Right ventricle myocardium inferior (tissue), 1 donor: ENCODE measurements at regions not wholly inside any gene's neighbourhood (a gene's known extent, or its start where the extent isn't known, plus 50 kb on each side); places are given as distances from the start of the nearest gene placed in this dataset.

Source experiments
- ATAC-seq: fragments of 200-7000 bp; cut with Tn5 transposase; one replicate; pipeline ENCODE4 v1.9.1; 2020; ENCODE audit warnings: mild to moderate bottlenecking, moderate library complexity
- DNase-seq: peaks from one replicate; pipeline ENCODE4 v3.0.0; 2021; ENCODE audit errors: missing footprints
- intact Hi-C: fragments of 100-400 bp; cut with DNase I; formaldehyde crosslinking; loops from one replicate; pipeline ENCODE4 v1.11.0; 2022
- donor health status: DM: no; HTN: yes; CAD: no; lungs with severe emphysema.

DNA sequence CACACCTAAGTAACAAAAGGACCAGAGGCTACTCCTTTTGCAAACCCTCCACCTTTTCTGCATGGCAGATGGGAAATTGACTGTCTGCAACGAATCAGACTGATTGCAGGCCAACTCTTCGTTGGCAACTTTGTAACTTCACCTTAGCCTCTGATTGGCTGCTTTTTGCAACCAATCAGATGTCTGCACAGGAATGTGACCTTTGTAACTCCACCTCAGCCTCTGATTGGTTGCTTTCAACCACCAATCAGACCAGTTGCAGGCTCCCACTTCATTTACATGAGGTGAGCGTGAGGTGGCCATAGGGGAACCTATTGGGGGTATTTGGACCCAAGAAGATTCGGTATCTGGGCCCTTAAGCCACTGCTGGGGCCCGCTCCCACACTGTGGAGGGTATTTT, 209.0 kb downstream of the EN1 start:
- ATAC-seq = no peak
- intact Hi-C loops = no loop called here
- no peak for DNase-seq

DNA sequence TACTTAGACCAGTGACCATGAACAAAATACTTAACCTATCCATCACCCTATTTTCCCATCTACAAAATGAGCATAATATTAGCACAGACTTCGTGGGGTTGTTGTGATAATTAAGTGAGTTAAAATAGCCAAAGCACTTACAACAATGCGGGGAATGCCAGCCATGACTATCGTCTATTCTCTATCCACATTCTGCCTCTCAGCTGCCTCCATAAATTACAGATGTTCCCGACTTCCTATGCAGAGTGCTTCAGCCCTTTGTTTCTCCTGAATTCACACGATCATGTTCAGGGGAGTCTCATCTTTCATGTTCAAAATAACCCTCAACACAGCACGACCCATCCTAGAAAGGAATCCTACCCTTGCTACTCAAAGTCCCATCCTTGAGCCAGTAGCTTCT, 211.6 kb downstream of the EN1 start:
- intact Hi-C loops = no loop called here
- no peak for DNase-seq
- ATAC-seq = no peak

DNA sequence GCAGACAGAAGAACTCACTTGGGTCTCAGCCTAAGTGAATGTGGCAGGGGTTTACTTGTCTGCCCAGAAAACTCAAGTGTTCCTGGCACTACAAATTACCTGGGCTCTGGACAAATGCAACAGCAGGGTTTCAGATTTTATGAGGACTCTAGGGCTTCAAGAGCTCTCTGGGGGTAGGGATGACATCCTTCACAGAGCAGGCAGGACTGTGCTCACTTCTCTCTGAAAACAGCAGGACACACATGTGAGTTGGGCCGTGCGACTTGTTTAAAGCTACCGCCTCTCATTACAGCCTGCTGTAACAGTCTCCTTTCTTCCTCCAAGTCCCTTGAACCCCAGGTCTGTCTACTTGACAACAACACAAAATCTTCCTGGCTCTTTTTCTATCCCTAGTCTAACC, 212.6 kb downstream of the EN1 start:
- ATAC-seq = no peak
- no peak for DNase-seq
- intact Hi-C loops = no loop called here

- ATAC-seq = no peak
- intact Hi-C loops = no loop called here
- DNase-seq = no peak
Measured at GRCh38 chr2:118633371-118634018, 214.0 kb downstream of the EN1 start.

- intact Hi-C loops = no loop called here
- DNase-seq (no peak), ATAC-seq (no peak)
Measured at GRCh38 chr2:118632921-118633320, 214.5 kb downstream of the EN1 start.

GRCh38 chr2:118627156-118627555, 220.3 kb downstream of the EN1 start:
- intact Hi-C loops = no loop called here
- ATAC-seq (no peak), DNase-seq (no peak)

DNA sequence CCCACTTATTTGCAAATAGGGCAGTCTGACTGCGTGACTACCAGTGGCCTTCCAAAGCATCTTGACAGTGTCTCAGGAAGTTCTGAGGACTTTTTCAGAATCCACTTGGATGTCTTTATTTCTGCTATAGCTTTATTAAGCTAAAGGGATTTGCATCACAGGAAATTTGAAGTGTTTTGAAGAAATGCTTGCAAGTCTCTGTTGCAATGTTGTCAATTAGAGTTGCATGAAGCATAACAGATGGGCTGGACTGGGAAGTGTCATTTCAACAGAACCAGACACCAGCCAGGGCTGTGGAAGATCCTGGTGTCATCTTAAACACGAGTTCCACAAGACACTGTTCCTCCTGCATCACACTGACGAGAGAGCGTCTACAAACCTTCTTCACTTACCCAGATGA, 224.5 kb downstream of the EN1 start:
- intact Hi-C loops = no loop called here
- no peak for DNase-seq
- ATAC-seq = no peak

- DNase-seq = no peak
- no peak for ATAC-seq
- intact Hi-C loops = no loop called here
Measured at GRCh38 chr2:118622108-118622507, 225.3 kb downstream of the EN1 start.

GRCh38 chr2:118618279-118618678, 229.2 kb downstream of the EN1 start:
- ATAC-seq (no peak), DNase-seq (no peak)
- intact Hi-C loops = no loop called here

GRCh38 chr2:118616432-118616831, 231.0 kb downstream of the EN1 start:
- ATAC-seq (no peak), DNase-seq (no peak)
- intact Hi-C loops = no loop called here

DNA sequence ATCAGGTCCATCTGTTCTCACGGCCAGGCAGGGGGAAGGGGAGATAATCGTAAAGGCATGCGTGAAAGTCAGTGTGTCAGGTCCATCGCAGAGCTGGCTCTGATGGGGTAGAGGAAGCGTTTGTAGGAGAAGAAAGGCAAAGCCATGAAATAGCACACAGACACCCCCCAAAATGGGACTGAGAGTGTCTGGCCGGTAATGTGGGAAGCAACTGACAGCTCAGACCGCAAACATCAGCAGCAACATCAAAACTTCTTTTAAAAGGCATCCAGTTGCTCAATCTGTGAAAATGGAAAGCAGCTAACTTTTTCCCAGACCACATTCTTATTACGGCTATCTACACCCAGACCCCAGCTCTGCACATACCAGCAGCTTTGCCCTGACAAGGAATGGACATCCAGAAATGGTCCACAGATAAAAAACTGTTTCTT, 232.6 kb downstream of the EN1 start:
- no peak for DNase-seq
- intact Hi-C loops = no loop called here
- no peak for ATAC-seq

DNA sequence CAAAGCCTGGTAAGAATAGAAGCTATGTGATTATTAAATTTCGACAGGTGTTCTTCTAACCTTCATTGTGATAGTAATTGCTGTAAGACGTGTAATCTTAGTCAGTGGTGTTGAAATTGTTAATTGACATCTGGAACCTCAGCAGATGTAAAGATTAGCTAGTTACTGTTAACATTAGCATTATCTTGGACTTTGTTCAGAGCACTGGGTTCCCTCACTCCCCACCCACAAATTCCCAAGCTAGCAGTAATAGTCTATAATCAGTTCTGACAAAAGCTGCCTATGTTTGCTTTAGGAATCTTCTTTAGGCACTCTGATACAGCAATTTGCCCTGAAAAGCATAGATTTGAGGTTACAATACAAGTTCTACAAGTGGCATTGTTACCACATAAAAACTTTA, 233.7 kb downstream of the EN1 start:
- ATAC-seq (no peak), DNase-seq (no peak)
- intact Hi-C loops = no loop called here

DNA sequence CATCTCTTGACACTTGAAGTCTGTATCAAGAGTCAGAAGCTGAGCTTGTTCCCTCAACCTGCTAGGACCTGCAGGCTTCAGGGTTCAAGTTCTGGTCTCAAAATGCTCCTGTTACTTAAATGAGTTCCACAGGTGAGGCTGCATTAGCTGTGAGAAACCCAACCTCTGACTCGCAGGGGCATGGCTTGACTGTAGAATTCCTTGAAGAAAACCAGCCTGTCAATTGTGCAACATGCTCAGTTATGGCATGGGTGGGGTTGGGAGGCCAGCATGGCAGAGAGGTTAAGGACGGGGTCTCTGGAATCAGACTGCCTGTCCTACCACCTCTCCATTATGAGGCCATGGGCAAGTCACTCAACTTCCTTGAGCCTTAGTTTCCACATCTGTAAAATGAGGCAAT, 235.8 kb downstream of the EN1 start:
- ATAC-seq = no peak
- intact Hi-C loops = no loop called here
- no peak for DNase-seq

DNA sequence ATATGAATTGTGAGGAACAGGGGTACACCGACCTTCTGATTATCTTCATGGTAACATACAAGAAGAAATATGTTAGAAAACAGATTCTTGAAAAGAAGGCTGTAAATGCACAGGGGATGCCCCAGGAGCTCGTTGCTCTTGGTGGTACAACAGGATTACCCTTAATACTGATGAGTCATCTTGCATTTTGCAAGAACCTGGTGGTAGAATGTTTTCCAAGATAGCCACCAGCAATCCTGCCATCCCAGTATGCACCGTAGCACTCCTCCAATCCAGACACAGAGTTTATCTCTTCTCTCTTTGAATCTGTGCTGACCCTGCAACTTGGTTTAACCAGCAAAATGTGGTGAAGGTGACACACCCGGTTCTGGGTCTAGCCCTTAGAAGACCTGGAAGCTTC, 238.3 kb downstream of the EN1 start:
- DNase-seq (no peak), ATAC-seq (no peak)
- intact Hi-C loops = no loop called here

DNA sequence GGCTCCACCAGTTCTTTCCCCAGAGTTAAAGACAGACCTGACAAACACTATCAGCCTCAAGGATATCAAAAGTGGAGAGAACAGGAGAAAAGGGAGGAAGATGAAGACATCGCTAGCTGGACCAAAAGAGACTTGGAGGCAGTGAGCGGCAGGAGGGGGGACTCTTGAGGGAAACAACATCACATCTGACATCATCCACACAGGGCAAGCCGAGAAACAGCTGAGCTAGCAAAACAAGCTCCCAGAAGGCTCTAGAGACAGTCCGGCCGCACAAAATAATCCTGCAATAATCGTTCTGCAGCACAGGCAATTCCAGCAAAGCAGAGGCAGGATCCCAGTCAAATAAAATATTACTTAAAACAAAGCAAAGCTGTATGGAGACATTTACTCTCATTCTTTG, 239.8 kb downstream of the EN1 start:
- intact Hi-C loops = no loop called here
- DNase-seq (no peak), ATAC-seq (no peak)

DNA sequence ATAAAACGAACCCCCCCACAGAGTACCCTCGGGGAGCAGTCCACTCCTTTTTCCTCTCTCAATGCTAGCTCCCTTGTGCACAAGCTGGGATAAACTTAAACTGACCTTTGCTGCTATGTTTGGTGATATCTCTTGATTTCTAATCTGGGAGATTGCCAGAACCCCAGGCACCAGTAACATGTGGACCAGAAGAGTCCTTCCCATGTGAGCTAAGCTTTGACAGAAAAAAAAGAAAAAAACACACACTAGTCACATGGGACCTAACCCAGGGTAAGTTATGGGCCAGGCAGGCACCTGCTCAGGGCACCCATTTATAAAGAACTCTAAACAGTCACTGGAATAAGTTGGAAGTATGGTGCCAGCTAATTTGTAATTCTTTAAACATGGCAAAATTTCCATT, 242.6 kb downstream of the EN1 start:
- no peak for ATAC-seq
- intact Hi-C loops = no loop called here
- no peak for DNase-seq

DNA sequence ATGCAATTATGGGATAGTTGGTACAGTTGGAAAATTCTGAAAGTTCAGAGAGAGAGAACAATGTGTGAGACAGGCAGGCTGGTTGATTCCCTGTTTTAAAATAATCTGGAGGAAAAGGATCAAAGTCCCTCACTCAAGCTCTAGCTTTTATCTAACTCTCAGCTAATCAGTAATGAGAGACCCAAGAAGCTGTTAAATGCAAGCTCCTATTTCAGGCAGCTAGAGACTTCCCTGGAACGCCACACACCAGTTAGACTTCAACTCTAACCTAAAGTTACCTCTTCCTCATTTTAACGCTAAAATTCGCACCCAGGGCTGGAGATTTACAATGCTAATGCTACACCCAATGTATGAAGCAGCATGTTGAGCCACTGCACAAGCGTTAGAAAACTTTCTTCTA, 243.1 kb downstream of the EN1 start:
- intact Hi-C loops = no loop called here
- DNase-seq (no peak), ATAC-seq (no peak)

DNA sequence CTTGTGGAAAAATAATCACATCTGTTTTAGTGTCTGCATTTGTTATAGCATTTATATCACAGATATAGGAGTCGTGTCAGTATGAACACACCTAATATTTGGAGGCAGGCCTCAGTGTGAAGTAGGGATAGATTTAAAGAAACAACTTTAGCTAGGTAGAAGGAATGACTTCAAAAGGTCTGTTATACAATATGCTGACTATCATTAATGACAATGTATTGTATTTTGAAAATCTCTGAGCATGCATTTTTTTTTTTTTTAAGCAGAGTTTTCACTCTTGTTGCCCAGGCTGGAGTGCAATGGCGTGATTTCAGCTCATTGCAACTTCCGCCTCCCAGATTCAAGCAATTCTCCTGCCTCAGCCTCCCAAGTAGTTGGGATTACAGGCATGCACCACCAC, 248.3 kb downstream of the EN1 start:
- no peak for ATAC-seq
- intact Hi-C loops = no loop called here
- DNase-seq = no peak

DNA sequence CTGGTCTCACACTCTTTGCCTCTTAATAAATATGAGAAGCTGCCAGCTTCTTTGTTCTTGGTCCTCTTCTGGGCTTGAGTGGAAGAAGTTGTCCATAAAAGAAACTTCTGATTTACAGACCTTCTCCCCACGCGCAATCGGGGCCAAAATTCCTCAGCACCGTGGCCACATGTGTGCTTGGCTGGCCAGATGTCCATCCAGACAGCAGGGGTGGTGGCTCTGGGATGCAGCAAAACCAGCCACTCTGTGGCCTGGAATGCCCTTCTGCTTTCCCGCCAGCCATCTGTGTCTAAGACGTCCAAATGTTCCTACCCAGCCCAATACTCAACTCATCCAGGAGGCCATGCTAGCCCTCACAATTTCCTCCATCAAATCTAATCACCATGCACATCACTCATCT, 250.8 kb downstream of the EN1 start:
- DNase-seq (peak; percentile 65), ATAC-seq (no peak)
- intact Hi-C loops = no loop called here

DNA sequence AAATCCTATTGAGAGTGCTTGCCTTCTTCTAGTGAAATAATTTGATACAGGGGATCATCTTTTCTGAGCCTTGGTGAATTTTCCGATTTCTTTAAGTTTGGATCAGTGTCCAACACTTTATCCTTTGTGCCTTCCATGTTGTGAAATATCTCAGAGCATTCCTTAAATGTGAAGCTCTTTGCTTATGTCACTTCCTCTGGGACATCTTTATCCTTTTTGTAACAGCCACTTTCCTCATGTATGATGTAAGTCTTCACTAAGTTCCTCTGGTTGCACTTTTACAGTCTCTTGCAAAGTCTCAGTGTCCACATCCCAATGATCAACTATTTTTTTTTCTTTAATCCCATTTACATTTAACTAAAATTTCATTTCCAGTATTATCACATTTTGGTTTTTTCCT, 254.2 kb downstream of the EN1 start:
- intact Hi-C loops = no loop called here
- DNase-seq (no peak), ATAC-seq (no peak)

- intact Hi-C loops = no loop called here
- DNase-seq (no peak), ATAC-seq (no peak)
Measured at GRCh38 chr2:118591223-118591622, 256.2 kb downstream of the EN1 start.

DNA sequence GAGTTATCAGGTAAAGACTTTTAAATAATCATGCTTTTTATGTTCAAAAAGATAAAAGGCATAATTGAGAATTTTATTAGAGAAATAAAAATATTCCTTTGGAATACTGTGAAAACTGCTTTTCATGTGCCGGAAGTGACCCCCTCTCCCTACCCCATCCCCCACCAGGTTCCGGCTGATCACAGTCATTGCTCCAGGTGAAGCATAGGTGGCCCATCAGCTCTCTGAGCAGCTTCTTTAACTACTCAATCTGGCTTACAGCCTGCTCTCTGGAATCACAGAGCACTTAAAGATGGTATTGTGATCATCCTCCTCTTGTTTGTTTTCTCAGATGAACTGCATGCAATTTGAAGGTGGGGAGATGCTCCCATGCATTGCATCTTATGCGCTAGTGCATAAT, 257.7 kb downstream of the EN1 start:
- intact Hi-C loops = no loop called here
- DNase-seq (no peak), ATAC-seq (no peak)
